Esophagus squamous epithelium (tissue), 5 donors: ENCODE measurements at regions not wholly inside any gene's neighbourhood (a gene's known extent, or its start where the extent isn't known, plus 50 kb on each side); places are given as distances from the start of the nearest gene placed in this dataset.
A peak's percentile ranks its signal among the peaks of the same experiment; 100 is the strongest.

Experiments
- DNase-seq: peaks from one replicate; lab custom pipeline; 2025; lab: John Stamatoyannopoulos, UW
- H3K27ac ChIP-seq, 4 donors: fragments of 200-600 bp; sonication (generic); one replicate each; pipeline ENCODE4 v1.5.1; 2016 to 2019; ENCODE audit warnings: mild to moderate bottlenecking in 1 of 4
- H3K27me3 ChIP-seq, 4 donors: fragments of 200-600 bp; sonication (generic); 1 replicate in 3 of 4; 2 replicates in 1 of 4; pipeline versions ENCODE4 v1.5.1 to v1.6.0; 2017 to 2021; ENCODE audit warnings: antibody characterized with exemption in 1 of 4
- H3K36me3 ChIP-seq, 3 donors: fragments of 200-600 bp; sonication (generic); one replicate each; pipeline ENCODE4 v1.5.1; 2016 to 2019
- H3K4me1 ChIP-seq, 3 donors: fragments of 200-600 bp; sonication (generic); one replicate each; pipeline ENCODE4 v1.5.1; 2017 to 2019
- H3K4me3 ChIP-seq, 4 donors: fragments of 200-600 bp; sonication (generic); 1 replicate in 3 of 4; 2 replicates in 1 of 4; pipeline ENCODE4 v1.5.1; 2016 to 2019; ENCODE audit warnings: mild to moderate bottlenecking in 2 of 4, moderate library complexity in 1 of 4
- H3K9me3 ChIP-seq, 3 donors: fragments of 200-600 bp; sonication (generic); one replicate each; pipeline ENCODE4 v1.5.1; 2016 to 2019
- POLR2A ChIP-seq, 4 donors: fragments of 450-650 bp; IDR thresholded peaks; one replicate each; pipeline ENCODE4 v1.6.1; 2017; ENCODE audit warnings: antibody characterized with exemption in 4 of 4, mild to moderate bottlenecking in 4 of 4, moderate library complexity in 3 of 4
- WGBS, 2 donors: methylation state at CpG; one replicate each; pipeline ENCODE4 v1.1.5; 2018; 5-methylcytosine and 5-hydroxymethylcytosine counted together
- intact Hi-C: fragments of 100-400 bp; cut with DNase I; formaldehyde crosslinking; loops from one replicate; pipeline ENCODE4 v1.15.0; 2022
- TF ChIP-seq, protein P1 (sequence below), 6 experiments: fragments of 450-650 bp in 4 of 6; fragments of 200-600 bp in 2 of 6; sonication (generic) in 2 of 6; IDR thresholded peaks; one replicate each; pipeline ENCODE4 v1.5.1; 2016 to 2019; ENCODE audit warnings: antibody characterized with exemption in 6 of 6, mild to moderate bottlenecking in 4 of 6, moderate library complexity in 4 of 6
- donor health status: DM: yes; HTN: yes; CAD: no.

DNA sequence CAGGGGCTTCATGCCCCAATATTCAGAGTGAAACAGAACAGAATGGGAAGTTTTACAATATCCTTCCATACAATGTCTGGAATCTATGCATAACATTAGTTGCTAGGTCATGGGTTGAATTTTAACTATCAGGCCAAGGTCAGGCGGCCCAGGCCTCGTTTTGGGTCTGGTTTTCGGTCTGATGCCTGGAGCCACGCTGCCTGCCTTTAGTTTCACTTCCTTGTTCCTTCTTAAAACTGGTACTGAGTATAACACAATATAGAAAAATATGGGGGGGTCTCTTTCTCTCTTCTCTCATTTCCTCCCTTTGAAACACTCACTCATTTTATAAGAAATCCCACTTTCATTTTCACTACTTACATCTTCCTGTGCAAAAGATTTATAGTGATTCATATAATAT lies 1243.8 kb downstream of the CDY2B start:
- Histone ChIP-seq H3K27me3 (no peaks in the 10 kb centered on the region), H3K36me3 (no peaks in the 10 kb centered on the region), H3K4me3 (no peak overlapping the region), H3K27ac (no peak overlapping the region), H3K9me3 (no peaks in the 10 kb centered on the region), H3K4me1 (peaks cover 0 to 2% (median 0%) of the 10 kb centered on the region in 3 donors)
- intact Hi-C loops: no loop called here
- TF ChIP-seq POLR2A (IDR thresholded peaks at IDR 0.05): no peak
- TF ChIP-seq, protein P1, sequence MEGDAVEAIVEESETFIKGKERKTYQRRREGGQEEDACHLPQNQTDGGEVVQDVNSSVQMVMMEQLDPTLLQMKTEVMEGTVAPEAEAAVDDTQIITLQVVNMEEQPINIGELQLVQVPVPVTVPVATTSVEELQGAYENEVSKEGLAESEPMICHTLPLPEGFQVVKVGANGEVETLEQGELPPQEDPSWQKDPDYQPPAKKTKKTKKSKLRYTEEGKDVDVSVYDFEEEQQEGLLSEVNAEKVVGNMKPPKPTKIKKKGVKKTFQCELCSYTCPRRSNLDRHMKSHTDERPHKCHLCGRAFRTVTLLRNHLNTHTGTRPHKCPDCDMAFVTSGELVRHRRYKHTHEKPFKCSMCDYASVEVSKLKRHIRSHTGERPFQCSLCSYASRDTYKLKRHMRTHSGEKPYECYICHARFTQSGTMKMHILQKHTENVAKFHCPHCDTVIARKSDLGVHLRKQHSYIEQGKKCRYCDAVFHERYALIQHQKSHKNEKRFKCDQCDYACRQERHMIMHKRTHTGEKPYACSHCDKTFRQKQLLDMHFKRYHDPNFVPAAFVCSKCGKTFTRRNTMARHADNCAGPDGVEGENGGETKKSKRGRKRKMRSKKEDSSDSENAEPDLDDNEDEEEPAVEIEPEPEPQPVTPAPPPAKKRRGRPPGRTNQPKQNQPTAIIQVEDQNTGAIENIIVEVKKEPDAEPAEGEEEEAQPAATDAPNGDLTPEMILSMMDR (IDR thresholded peaks at IDR 0.05): no peak
- 87% methylated on average over 4 of the region's 4 CpGs; no CpG with 5 or more reads in 1 of the 2 donors for WGBS, 2 donors
- DNase-seq: no peak

- TF ChIP-seq POLR2A (IDR thresholded peaks at IDR 0.05): no peak
- TF ChIP-seq, protein P1 (IDR thresholded peaks at IDR 0.05): no peak
- no peaks in the 10 kb centered on the region for H3K36me3 ChIP-seq
- no peak for DNase-seq
- no peaks in the 10 kb centered on the region for H3K9me3 ChIP-seq
- H3K4me3 ChIP-seq: no peak overlapping the region
- no peaks in the 10 kb centered on the region for H3K4me1 ChIP-seq
- H3K27ac ChIP-seq: no peak overlapping the region
- intact Hi-C loops: no loop called here
- no CpG with 5 or more reads among the region's 1 CpG for WGBS, 2 donors
- H3K27me3 ChIP-seq: no peaks in the 10 kb centered on the region
These were observed 1250.9 kb downstream of the CDY2B start for GRCh38 chrY:16629146-16629545.

GRCh38 chrY:16627122-16627521 lies 1252.9 kb downstream of the CDY2B start:
- intact Hi-C loops: no loop called here
- 88% methylated on average over 3 of the region's 3 CpGs; no CpG with 5 or more reads in 1 of the 2 donors for WGBS, 2 donors
- Histone ChIP-seq H3K4me3 (no peak overlapping the region), H3K36me3 (no peaks in the 10 kb centered on the region), H3K27me3 (no peaks in the 10 kb centered on the region), H3K27ac (no peak overlapping the region), H3K4me1 (no peaks in the 10 kb centered on the region), H3K9me3 (no peaks in the 10 kb centered on the region)
- no peak for DNase-seq
- TF ChIP-seq POLR2A (IDR thresholded peaks at IDR 0.05): no peak
- TF ChIP-seq, protein P1 (IDR thresholded peaks at IDR 0.05): no peak

DNA sequence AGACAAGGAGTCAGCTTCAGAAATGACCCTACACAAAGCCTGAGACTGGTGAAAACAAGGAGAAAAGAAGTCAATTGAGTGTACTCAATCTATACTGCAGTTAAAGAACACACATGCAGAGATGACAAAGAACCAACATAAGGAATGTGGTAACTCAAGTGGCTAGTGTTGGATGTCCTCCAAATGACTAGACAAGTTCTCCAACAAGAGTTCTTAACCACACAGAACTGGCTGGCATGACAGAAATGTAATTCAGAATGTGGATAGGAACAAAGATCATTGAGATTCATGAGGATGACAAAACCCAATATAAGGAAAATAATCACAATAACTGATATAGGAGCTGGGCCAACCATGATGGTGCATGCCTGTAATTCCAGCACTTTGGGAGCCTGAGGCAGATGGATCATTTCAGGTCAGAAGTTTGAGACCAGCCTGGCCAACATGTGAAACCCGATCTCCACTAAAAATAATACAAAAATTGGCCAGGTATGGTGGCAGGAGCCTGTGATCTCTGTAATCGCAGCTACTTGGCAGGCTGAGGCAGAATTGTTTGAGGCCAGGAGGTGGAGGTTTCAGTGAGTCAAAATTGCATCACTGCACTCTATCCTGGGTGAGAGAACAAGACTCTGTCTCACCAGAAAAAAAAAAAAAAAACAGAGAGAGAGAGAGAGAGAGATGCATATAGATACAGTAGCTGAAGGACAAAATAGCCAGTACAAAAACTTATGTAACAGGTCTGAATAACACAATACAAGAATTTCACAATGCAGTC lies 1263.6 kb downstream of the CDY2B start:
- Histone ChIP-seq H3K4me3 (no peak overlapping the region), H3K36me3 (no peaks in the 10 kb centered on the region), H3K9me3 (no peaks in the 10 kb centered on the region), H3K4me1 (no peaks in the 10 kb centered on the region), H3K27ac (peak overlapping the region in 1 of 4 donors; percentile 54), H3K27me3 (no peaks in the 10 kb centered on the region)
- 29% methylated on average over 1 of the region's 2 CpGs; no CpG with 5 or more reads in 1 of the 2 donors for WGBS, 2 donors
- intact Hi-C loops: no loop called here
- no peak for DNase-seq
- TF ChIP-seq, protein P1 (IDR thresholded peaks at IDR 0.05): no peak
- TF ChIP-seq POLR2A (IDR thresholded peaks at IDR 0.05): no peak

DNA sequence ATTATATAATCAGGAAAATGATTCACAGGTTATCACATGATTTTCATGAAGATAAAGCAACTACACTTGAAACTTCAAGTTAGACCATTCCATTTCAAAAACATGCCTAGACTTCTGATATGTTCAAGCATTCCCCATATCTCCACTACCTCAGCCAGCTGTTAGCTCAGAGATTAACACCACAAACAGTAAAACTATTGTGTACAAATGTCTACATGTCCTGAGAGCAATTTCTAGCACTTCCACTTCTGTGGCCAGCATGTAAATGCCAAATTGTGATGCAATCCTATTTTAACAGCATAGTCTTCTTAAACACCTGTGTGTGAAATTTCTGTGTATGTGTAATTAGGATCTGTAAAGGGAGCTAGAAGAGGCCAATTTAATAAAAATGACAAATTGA lies 1271.3 kb downstream of the CDY2B start:
- intact Hi-C loops: no loop called here
- no peaks in the 10 kb centered on the region for H3K9me3 ChIP-seq
- H3K27me3 ChIP-seq: no peaks in the 10 kb centered on the region
- peak overlapping the region in 1 of 4 donors; percentile 64 for H3K27ac ChIP-seq
- peaks cover 0 to 6% (median 0%) of the 10 kb centered on the region in 3 donors for H3K4me1 ChIP-seq
- TF ChIP-seq, protein P1 (IDR thresholded peaks at IDR 0.05): no peak
- TF ChIP-seq POLR2A (IDR thresholded peaks at IDR 0.05): no peak
- no peak overlapping the region for H3K4me3 ChIP-seq
- no peak for DNase-seq
- no peaks in the 10 kb centered on the region for H3K36me3 ChIP-seq
